ENCODE measurements at regions not wholly inside any gene's neighbourhood (a gene's known extent, or its start where the extent isn't known, plus 50 kb on each side); places are given as distances from the start of the nearest gene placed in this dataset.
"Not testable (repeated sequence)": the region's sequence is repeated elsewhere in the genome, so short reads cannot be mapped to it uniquely, and the experiment has no call there.

- no peak for DNase-seq (ENCODE audit: low spot score)
These were observed 55.3 kb upstream of the NOL4 start for GRCh38 chr18:34280000-34280399.

- no peak for DNase-seq (ENCODE audit: low spot score)
These were observed 55.9 kb upstream of the NOL4 start for GRCh38 chr18:34280653-34281052.

GRCh38 chr18:34281290-34281689, 56.6 kb upstream of the NOL4 start:
- DNase-seq (ENCODE audit: low spot score), result no peak

- no peak for DNase-seq (ENCODE audit: low spot score)
These were observed 57.0 kb upstream of the NOL4 start for GRCh38 chr18:34281722-34282121.

GRCh38 chr18:34283506-34283905, 58.8 kb upstream of the NOL4 start:
- DNase-seq (ENCODE audit: low spot score), result no peak

- DNase-seq (ENCODE audit: low spot score), result no peak
These were observed 63.1 kb upstream of the NOL4 start for GRCh38 chr18:34287825-34288224.

GRCh38 chr18:34292594-34292993, 67.9 kb upstream of the NOL4 start:
- DNase-seq (ENCODE audit: low spot score), result no peak

GRCh38 chr18:34297287-34297686, 72.6 kb upstream of the NOL4 start:
- DNase-seq (ENCODE audit: low spot score), result no peak

GRCh38 chr18:34299828-34300227, 75.1 kb upstream of the NOL4 start:
- no peak for DNase-seq (ENCODE audit: low spot score)

GRCh38 chr18:34311468-34311867, 86.8 kb upstream of the NOL4 start:
- no peak for DNase-seq (ENCODE audit: low spot score)

- no peak for DNase-seq (ENCODE audit: low spot score)
These were observed 90.1 kb upstream of the NOL4 start for GRCh38 chr18:34314847-34315246.

GRCh38 chr18:34315591-34316352, 91.1 kb upstream of the NOL4 start:
- DNase-seq (ENCODE audit: low spot score), result no peak

GRCh38 chr18:34320267-34320666, 95.6 kb upstream of the NOL4 start:
- DNase-seq (ENCODE audit: low spot score), result no peak

GRCh38 chr18:34321066-34321465, 96.4 kb upstream of the NOL4 start:
- no peak for DNase-seq (ENCODE audit: low spot score)

- peak; percentile 61 for DNase-seq (ENCODE audit: low spot score)
These were observed 97.9 kb upstream of the NOL4 start for GRCh38 chr18:34322365-34323289.

- DNase-seq (ENCODE audit: low spot score), result no peak
These were observed 105.1 kb upstream of the NOL4 start for GRCh38 chr18:34329840-34330239.

GRCh38 chr18:34330308-34330707, 105.6 kb upstream of the NOL4 start:
- no peak for DNase-seq (ENCODE audit: low spot score)

GRCh38 chr18:34330907-34331306, 106.2 kb upstream of the NOL4 start:
- DNase-seq (ENCODE audit: low spot score), result not testable (repeated sequence)

GRCh38 chr18:34331343-34331742, 106.6 kb upstream of the NOL4 start:
- DNase-seq (ENCODE audit: low spot score), result peak; percentile 7

GRCh38 chr18:34339155-34339554, 114.4 kb upstream of the NOL4 start:
- no peak for DNase-seq (ENCODE audit: low spot score)

- DNase-seq (ENCODE audit: low spot score), result no peak
These were observed 118.2 kb upstream of the NOL4 start for GRCh38 chr18:34342960-34343359.

GRCh38 chr18:34345738-34346137, 121.0 kb upstream of the NOL4 start:
- DNase-seq (ENCODE audit: low spot score), result no peak

GRCh38 chr18:34350778-34351177, 126.1 kb upstream of the NOL4 start:
- no peak for DNase-seq (ENCODE audit: low spot score)
